Neural cell (in vitro differentiated cells): ENCODE measurements at regions not wholly inside any gene's neighbourhood (a gene's known extent, or its start where the extent isn't known, plus 50 kb on each side); places are given as distances from the start of the nearest gene placed in this dataset.

Source experiments
- H2AFZ ChIP-seq: fragments of 200-600, 300-800 bp; sonication (generic), shearing (Covaris generic); 2 replicates; pipeline ENCODE4 v1.6.0; 2014; ENCODE audit warnings: low read depth, mild to moderate bottlenecking, antibody characterized with exemption, low read length, moderate library complexity
- H3F3A ChIP-seq: fragments of 200-600 bp; shearing (Covaris generic); 2 replicates; pipeline ENCODE4 v1.6.1; 2016; ENCODE audit warnings: mild to moderate bottlenecking, moderate library complexity, mixed read lengths, antibody characterized with exemption, low read length; ENCODE audit not compliant: insufficient read depth, poor library complexity, severe bottlenecking
- H3K27ac ChIP-seq: fragments of 200-600, 300-800 bp; sonication (generic), shearing (Covaris generic); 2 replicates; pipeline ENCODE4 v1.5.1; 2014; ENCODE audit warnings: mild to moderate bottlenecking, low read length, moderate library complexity
- H3K27me3 ChIP-seq: fragments of 300-800, 200-600 bp; sonication (generic), shearing (Covaris generic); 2 replicates; pipeline ENCODE4 v1.6.0; 2014; ENCODE audit warnings: mild to moderate bottlenecking, low read depth, low read length, moderate library complexity; ENCODE audit not compliant: insufficient read depth
- H3K36me3 ChIP-seq: fragments of 300-800, 200-600 bp; sonication (generic), shearing (Covaris generic); 2 replicates; pipeline ENCODE4 v1.5.1; 2014; ENCODE audit warnings: mild to moderate bottlenecking, antibody characterized with exemption, low read length, moderate library complexity; ENCODE audit not compliant: insufficient read depth
- H3K4me2 ChIP-seq: fragments of 300-800, 200-600 bp; sonication (generic), shearing (Covaris generic); 2 replicates; pipeline ENCODE4 v1.6.0; 2014; ENCODE audit warnings: mild to moderate bottlenecking, low read length
- H3K4me3 ChIP-seq: fragments of 300-800, 200-600 bp; sonication (generic), shearing (Covaris generic); 2 replicates; pipeline ENCODE4 v1.5.1; 2014; ENCODE audit warnings: mild to moderate bottlenecking, low read length, moderate library complexity
- H3K79me2 ChIP-seq: fragments of 200-600 bp; shearing (Covaris generic); replicated peaks from 2 replicates; pipeline ENCODE4 v1.6.0; 2014; ENCODE audit warnings: mild to moderate bottlenecking, low read length, moderate library complexity; ENCODE audit not compliant: insufficient read depth
- H3K9ac ChIP-seq: fragments of 300-800, 200-600 bp; sonication (generic), shearing (Covaris generic); 2 replicates; pipeline ENCODE4 v1.6.1; 2016; ENCODE audit warnings: mild to moderate bottlenecking, low read length, mixed read lengths
- H3K9me2 ChIP-seq: fragments of 200-600 bp; shearing (Covaris generic); 2 replicates; pipeline ENCODE4 v1.6.1; 2016; ENCODE audit warnings: mild to moderate bottlenecking, low read length, mixed read lengths; ENCODE audit not compliant: insufficient read depth
- H3K9me3 ChIP-seq: fragments of 200-600, 300-800 bp; sonication (generic), shearing (Covaris generic); 2 replicates; pipeline ENCODE4 v1.6.1; 2016; ENCODE audit warnings: mild to moderate bottlenecking, mixed run types, low read length, moderate library complexity, mixed read lengths
- H4K20me1 ChIP-seq: fragments of 200-600 bp; shearing (Covaris generic); 2 replicates; pipeline ENCODE4 v1.6.1; 2016; ENCODE audit warnings: mild to moderate bottlenecking, mixed run types; ENCODE audit not compliant: insufficient read depth
- EP300 ChIP-seq: fragments of 450-650 bp; conservative IDR thresholded peaks from 2 replicates; pipeline ENCODE4 v1.6.1; 2014; ENCODE audit warnings: antibody characterized with exemption, mild to moderate bottlenecking, moderate library complexity; ENCODE audit not compliant: poor library complexity, severe bottlenecking
- EZH2 ChIP-seq: fragments of 200-600, 300-800 bp; shearing (Covaris generic), sonication (generic); IDR thresholded peaks from 2 replicates; pipeline ENCODE4 v1.6.1; 2014; ENCODE audit warnings: antibody characterized with exemption, low read length, borderline replicate concordance, mild to moderate bottlenecking; ENCODE audit not compliant: insufficient read depth, poor library complexity, severe bottlenecking
- MXI1 ChIP-seq: fragments of 450-650 bp; conservative IDR thresholded peaks from 2 replicates; pipeline ENCODE4 v1.6.1; 2014; ENCODE audit warnings: antibody characterized with exemption, mild to moderate bottlenecking; ENCODE audit not compliant: poor library complexity, severe bottlenecking
- POLR2AphosphoS5 ChIP-seq: IDR thresholded peaks from 2 replicates; pipeline ENCODE4 v1.6.1; 2012
- RAD21 ChIP-seq: fragments of 450-650 bp; conservative IDR thresholded peaks from 2 replicates; pipeline ENCODE4 v1.6.1; 2014; ENCODE audit warnings: antibody characterized with exemption, mild to moderate bottlenecking, moderate library complexity
- SMC3 ChIP-seq: fragments of 450-650 bp; conservative IDR thresholded peaks from 2 replicates; pipeline ENCODE4 v1.6.1; 2014; ENCODE audit warnings: antibody characterized with exemption, mild to moderate bottlenecking, moderate library complexity; ENCODE audit not compliant: poor library complexity
- TAF1 ChIP-seq: IDR thresholded peaks from 2 replicates; pipeline ENCODE4 v1.6.1; 2012; ENCODE audit warnings: low read depth
- TF ChIP-seq, protein P1 (sequence below): IDR thresholded peaks from 2 replicates; pipeline ENCODE4 v1.6.1; 2012; ENCODE audit warnings: borderline replicate concordance
- TF ChIP-seq, protein P2 (sequence below): fragments of 450-650 bp; IDR thresholded peaks from 2 replicates; pipeline ENCODE4 v1.5.1; 2014; ENCODE audit warnings: antibody characterized with exemption, mild to moderate bottlenecking, moderate library complexity; ENCODE audit not compliant: poor library complexity, severe bottlenecking

DNA sequence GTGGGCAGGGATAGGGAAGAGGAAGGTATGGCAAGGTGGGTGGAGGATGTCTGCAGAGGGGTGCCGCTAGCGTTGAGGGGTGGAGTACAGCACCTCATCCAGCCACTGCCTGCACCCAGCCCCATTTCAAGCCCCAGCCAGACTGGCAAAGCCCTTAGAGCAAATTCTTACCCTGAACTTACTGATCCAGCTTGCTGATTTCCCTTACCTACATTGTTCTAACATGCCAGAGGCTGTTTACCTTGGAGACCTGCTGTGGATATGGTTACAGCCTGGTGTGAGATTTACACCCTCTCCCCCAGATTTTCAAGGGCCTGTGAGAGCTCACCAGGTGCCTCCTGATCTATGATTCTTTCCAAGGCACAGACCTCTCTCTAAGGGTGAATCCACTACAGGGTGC, 86.0 kb downstream of the ZNF726 start:
- Histone ChIP-seq H3K4me2 (no peak overlapping the region), H3K27me3 (no peaks in the 10 kb centered on the region), H3K27ac (no peak overlapping the region), H3K9me2 (no peaks in the 10 kb centered on the region), H3K4me3 (no peak overlapping the region), H3K9me3 (peaks cover 12% of the 10 kb centered on the region), H3K36me3 (no peaks in the 10 kb centered on the region), H3K79me2 (no peaks in the 10 kb centered on the region), H3K9ac (no peak overlapping the region), H3F3A (no peaks in the 10 kb centered on the region), H4K20me1 (no peaks in the 10 kb centered on the region), H2AFZ (no peak overlapping the region)
- TF ChIP-seq EZH2 (no peak), SMC3 (no peak)

- Histone ChIP-seq H3K36me3 (no peaks in the 10 kb centered on the region), H3K9ac (no peak overlapping the region), H3K79me2 (no peaks in the 10 kb centered on the region), H3K9me2 (no peaks in the 10 kb centered on the region), H3F3A (no peaks in the 10 kb centered on the region), H4K20me1 (no peaks in the 10 kb centered on the region), H2AFZ (no peak overlapping the region), H3K9me3 (peaks cover 9% of the 10 kb centered on the region), H3K4me3 (no peak overlapping the region), H3K27me3 (no peaks in the 10 kb centered on the region), H3K4me2 (no peak overlapping the region), H3K27ac (no peak overlapping the region)
- TF ChIP-seq SMC3 (no peak), EP300 (no peak), RAD21 (no peak), POLR2AphosphoS5 (no peak), EZH2 (no peak), TAF1 (no peak)
- TF ChIP-seq, protein P1, sequence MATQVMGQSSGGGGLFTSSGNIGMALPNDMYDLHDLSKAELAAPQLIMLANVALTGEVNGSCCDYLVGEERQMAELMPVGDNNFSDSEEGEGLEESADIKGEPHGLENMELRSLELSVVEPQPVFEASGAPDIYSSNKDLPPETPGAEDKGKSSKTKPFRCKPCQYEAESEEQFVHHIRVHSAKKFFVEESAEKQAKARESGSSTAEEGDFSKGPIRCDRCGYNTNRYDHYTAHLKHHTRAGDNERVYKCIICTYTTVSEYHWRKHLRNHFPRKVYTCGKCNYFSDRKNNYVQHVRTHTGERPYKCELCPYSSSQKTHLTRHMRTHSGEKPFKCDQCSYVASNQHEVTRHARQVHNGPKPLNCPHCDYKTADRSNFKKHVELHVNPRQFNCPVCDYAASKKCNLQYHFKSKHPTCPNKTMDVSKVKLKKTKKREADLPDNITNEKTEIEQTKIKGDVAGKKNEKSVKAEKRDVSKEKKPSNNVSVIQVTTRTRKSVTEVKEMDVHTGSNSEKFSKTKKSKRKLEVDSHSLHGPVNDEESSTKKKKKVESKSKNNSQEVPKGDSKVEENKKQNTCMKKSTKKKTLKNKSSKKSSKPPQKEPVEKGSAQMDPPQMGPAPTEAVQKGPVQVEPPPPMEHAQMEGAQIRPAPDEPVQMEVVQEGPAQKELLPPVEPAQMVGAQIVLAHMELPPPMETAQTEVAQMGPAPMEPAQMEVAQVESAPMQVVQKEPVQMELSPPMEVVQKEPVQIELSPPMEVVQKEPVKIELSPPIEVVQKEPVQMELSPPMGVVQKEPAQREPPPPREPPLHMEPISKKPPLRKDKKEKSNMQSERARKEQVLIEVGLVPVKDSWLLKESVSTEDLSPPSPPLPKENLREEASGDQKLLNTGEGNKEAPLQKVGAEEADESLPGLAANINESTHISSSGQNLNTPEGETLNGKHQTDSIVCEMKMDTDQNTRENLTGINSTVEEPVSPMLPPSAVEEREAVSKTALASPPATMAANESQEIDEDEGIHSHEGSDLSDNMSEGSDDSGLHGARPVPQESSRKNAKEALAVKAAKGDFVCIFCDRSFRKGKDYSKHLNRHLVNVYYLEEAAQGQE, result no peak
Measured at GRCh38 chr19:24002256-24002945, 84.6 kb upstream of the ZNF254 start.

DNA sequence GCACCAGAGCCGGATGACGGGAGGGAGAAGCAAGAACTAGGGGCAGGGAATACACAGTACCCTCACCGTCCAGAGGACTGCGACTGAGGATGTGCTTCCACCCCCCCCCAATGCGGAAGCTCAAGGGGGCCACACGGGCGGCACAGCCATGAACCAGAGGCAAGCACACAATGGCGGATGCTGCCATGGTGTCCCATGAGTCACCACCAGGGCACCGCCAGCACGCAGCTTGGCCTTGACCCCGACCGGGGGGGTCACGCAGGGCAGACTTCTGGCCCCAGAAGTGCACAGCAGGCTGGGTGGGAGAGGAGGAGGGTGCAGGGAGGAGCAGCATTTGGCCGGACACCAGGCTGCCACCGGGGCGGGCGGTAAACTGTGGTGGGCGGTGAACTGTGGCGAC, 83.5 kb upstream of the ZNF254 start:
- Histone ChIP-seq H3K27me3 (no peaks in the 10 kb centered on the region), H3K9me2 (no peaks in the 10 kb centered on the region), H2AFZ (no peak overlapping the region), H3K79me2 (no peaks in the 10 kb centered on the region), H3F3A (no peaks in the 10 kb centered on the region), H3K4me2 (no peak overlapping the region), H3K9ac (no peak overlapping the region), H3K9me3 (peaks cover 5% of the 10 kb centered on the region), H4K20me1 (no peaks in the 10 kb centered on the region), H3K27ac (no peak overlapping the region), H3K36me3 (no peaks in the 10 kb centered on the region), H3K4me3 (no peak overlapping the region)
- TF ChIP-seq SMC3 (no peak), RAD21 (no peak), POLR2AphosphoS5 (no peak), TAF1 (no peak), MXI1 (no peak), EP300 (no peak), EZH2 (no peak)
- TF ChIP-seq, protein P2, sequence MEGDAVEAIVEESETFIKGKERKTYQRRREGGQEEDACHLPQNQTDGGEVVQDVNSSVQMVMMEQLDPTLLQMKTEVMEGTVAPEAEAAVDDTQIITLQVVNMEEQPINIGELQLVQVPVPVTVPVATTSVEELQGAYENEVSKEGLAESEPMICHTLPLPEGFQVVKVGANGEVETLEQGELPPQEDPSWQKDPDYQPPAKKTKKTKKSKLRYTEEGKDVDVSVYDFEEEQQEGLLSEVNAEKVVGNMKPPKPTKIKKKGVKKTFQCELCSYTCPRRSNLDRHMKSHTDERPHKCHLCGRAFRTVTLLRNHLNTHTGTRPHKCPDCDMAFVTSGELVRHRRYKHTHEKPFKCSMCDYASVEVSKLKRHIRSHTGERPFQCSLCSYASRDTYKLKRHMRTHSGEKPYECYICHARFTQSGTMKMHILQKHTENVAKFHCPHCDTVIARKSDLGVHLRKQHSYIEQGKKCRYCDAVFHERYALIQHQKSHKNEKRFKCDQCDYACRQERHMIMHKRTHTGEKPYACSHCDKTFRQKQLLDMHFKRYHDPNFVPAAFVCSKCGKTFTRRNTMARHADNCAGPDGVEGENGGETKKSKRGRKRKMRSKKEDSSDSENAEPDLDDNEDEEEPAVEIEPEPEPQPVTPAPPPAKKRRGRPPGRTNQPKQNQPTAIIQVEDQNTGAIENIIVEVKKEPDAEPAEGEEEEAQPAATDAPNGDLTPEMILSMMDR, result no peak
- TF ChIP-seq, protein P1, result no peak
